Common myeloid progenitor, CD34-positive (primary cell): ENCODE measurements at regions not wholly inside any gene's neighbourhood (a gene's known extent, or its start where the extent isn't known, plus 50 kb on each side); places are given as distances from the start of the nearest gene placed in this dataset.

ENCODE experiments used
- CTCF ChIA-PET: fragments of 350-600 bp; sonication (Branson Sonifier 250); formaldehyde crosslinking; loops from one replicate; lab custom pipeline; 2021; ENCODE audit warnings: antibody characterized with exemption; lab: Charles Lee
- POLR2A ChIA-PET: fragments of 350-600 bp; sonication (Branson Sonifier 250); formaldehyde crosslinking; loops from one replicate; lab custom pipeline; 2021; ENCODE audit warnings: antibody characterized with exemption; lab: Charles Lee
- DNase-seq, 3 donors: peaks; one replicate each; pipeline versions ENCODE4 v3.0.0 to v3.0.0-alpha.2; 2013
- H3K27ac ChIP-seq, 2 experiments: 1 replicate in 1 of 2; 2 replicates in 1 of 2; pipeline ENCODE4 v1.7.0; 2013; ENCODE audit warnings: inconsistent platforms in 2 of 2, low read length in 2 of 2, mild to moderate bottlenecking in 2 of 2, low read depth in 1 of 2, moderate library complexity in 1 of 2; ENCODE audit not compliant: severe bottlenecking in 2 of 2, insufficient read depth in 1 of 2, poor library complexity in 1 of 2
- H3K27me3 ChIP-seq, 5 experiments: replicated peaks in 2 of 5; 1 replicate in 3 of 5; 2 replicates in 2 of 5; pipeline versions ENCODE4 v1.6.1 to v1.7.0; 2013; ENCODE audit warnings: low read length in 4 of 5, mild to moderate bottlenecking in 2 of 5, moderate library complexity in 2 of 5, inconsistent platforms in 1 of 5; ENCODE audit not compliant: insufficient read depth in 5 of 5, control insufficient read depth in 4 of 5
- H3K36me3 ChIP-seq, 4 experiments: 1 replicate in 2 of 4; 2 replicates in 2 of 4; pipeline versions ENCODE4 v1.6.1 to v1.7.0; 2013; ENCODE audit warnings: low read length in 3 of 4, control low read depth in 1 of 4, mild to moderate bottlenecking in 1 of 4; ENCODE audit not compliant: control insufficient read depth in 4 of 4, insufficient read depth in 4 of 4
- H3K4me1 ChIP-seq, 4 experiments: 1 replicate in 3 of 4; 2 replicates in 1 of 4; pipeline versions ENCODE4 v1.6.1 to v1.7.1; 2013; ENCODE audit warnings: low read length in 3 of 4, mild to moderate bottlenecking in 3 of 4, control low read depth in 1 of 4, inconsistent platforms in 1 of 4, moderate library complexity in 1 of 4; ENCODE audit not compliant: control insufficient read depth in 4 of 4, insufficient read depth in 4 of 4; ENCODE audit errors: control extremely low read depth in 1 of 4
- H3K4me3 ChIP-seq, 7 experiments: 1 replicate in 4 of 7; 2 replicates in 3 of 7; pipeline versions ENCODE4 v1.5.1 to v1.7.0; 2013; ENCODE audit warnings: mild to moderate bottlenecking in 7 of 7, low read length in 6 of 7, moderate library complexity in 6 of 7, inconsistent platforms in 2 of 7, low read depth in 2 of 7, control low read depth in 1 of 7; ENCODE audit not compliant: insufficient read depth in 4 of 7, control insufficient read depth in 1 of 7; ENCODE audit errors: extremely low read depth in 1 of 7
- H3K9me3 ChIP-seq, 5 experiments: 1 replicate in 4 of 5; 2 replicates in 1 of 5; pipeline versions ENCODE4 v1.6.1 to v1.7.1; 2013; ENCODE audit warnings: low read length in 4 of 5, mild to moderate bottlenecking in 2 of 5, inconsistent platforms in 1 of 5, low read depth in 1 of 5, moderate library complexity in 1 of 5; ENCODE audit not compliant: control insufficient read depth in 4 of 5, insufficient read depth in 2 of 5; ENCODE audit errors: control extremely low read depth in 1 of 5
- WGBS: methylation state at CpG from one replicate; pipeline ENCODE4 v1.1.5; 2013; ENCODE audit not compliant: insufficient coverage; 5-methylcytosine and 5-hydroxymethylcytosine counted together

DNA sequence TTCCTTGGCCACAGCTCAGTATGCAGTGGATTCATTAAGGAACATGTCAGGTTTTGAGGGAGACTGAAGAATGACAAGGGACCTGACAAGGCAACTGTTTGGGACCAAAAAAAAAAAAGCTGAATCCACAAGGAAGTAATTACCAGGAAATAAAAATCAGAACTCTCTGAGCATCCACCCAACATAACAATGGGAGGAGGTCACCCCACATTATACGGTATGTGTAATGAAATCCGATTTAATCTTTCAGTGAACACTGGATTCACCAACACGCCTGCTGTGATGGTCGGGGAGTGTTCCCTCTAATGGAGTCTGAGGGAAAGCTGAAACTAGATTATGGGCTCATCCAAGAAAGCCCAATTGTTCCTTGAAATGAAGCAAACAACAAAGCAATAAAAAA, 329.3 kb downstream of the ETAA1 start:
- WGBS = 100% methylated on average over 3 of the region's 4 CpGs
- CTCF ChIA-PET = interaction anchor here (0.6 kb wide), 1 partner anchor 23 kb away, joined by 3 read pairs; no protein-coding TSS in a partner anchor
- Histone ChIP-seq H3K27ac (no peak overlapping the region), H3K9me3 (peaks cover 0 to 7% (median 1%) of the 10 kb centered on the region in 5 experiments), H3K27me3 (peaks cover 0 to 5% (median 0%) of the 10 kb centered on the region in 5 experiments), H3K4me1 (no peaks in the 10 kb centered on the region), H3K36me3 (no peaks in the 10 kb centered on the region), H3K4me3 (no peak overlapping the region)
- POLR2A ChIA-PET = no interaction called here
- no peak for DNase-seq

DNA sequence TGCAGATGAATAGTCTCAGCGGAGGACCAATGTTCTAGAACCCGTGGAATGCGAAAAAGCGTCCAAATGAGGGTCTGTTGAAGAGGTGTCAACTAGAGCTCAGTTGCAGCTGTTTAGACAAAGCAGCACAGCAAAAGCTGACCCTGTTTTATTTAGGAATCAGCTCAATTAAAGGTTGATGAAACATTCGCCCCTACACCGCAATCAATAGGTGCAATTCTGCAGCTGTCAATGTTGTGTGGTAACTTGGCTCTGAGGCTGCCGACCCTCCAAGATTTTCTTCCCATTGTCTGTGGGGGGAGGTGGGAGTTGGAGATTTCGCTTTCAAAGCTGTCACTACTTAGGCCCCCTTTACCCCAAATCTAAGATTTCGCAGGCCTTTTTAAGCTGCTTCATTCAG, 330.0 kb downstream of the ETAA1 start:
- no peak for DNase-seq
- Histone ChIP-seq H3K4me1 (no peaks in the 10 kb centered on the region), H3K27ac (no peak overlapping the region), H3K4me3 (peak overlapping the region in 1 of 7 experiments; percentile 2), H3K9me3 (peaks cover 0 to under 1% (median 0%) of the 10 kb centered on the region in 5 experiments), H3K36me3 (no peaks in the 10 kb centered on the region), H3K27me3 (peaks cover 0 to 5% (median 0%) of the 10 kb centered on the region in 5 experiments)
- POLR2A ChIA-PET = no interaction called here
- CTCF ChIA-PET = interaction anchor here (0.6 kb wide), 1 partner anchor 23 kb away, joined by 3 read pairs; no protein-coding TSS in a partner anchor
- WGBS = 92% methylated on average over 4 of the region's 9 CpGs

- peaks cover 0 to 5% (median 0%) of the 10 kb centered on the region in 5 experiments for H3K27me3 ChIP-seq
- DNase-seq = no peak
- POLR2A ChIA-PET = no interaction called here
- 97% methylated on average over 4 of the region's 4 CpGs for WGBS
- CTCF ChIA-PET = no interaction called here
- no peaks in the 10 kb centered on the region for H3K9me3 ChIP-seq
- no peaks in the 10 kb centered on the region for H3K4me1 ChIP-seq
- H3K36me3 ChIP-seq = no peaks in the 10 kb centered on the region
- no peak overlapping the region for H3K4me3 ChIP-seq
- no peak overlapping the region for H3K27ac ChIP-seq
These were observed 330.5 kb downstream of the ETAA1 start for GRCh38 chr2:67727623-67728022.

DNA sequence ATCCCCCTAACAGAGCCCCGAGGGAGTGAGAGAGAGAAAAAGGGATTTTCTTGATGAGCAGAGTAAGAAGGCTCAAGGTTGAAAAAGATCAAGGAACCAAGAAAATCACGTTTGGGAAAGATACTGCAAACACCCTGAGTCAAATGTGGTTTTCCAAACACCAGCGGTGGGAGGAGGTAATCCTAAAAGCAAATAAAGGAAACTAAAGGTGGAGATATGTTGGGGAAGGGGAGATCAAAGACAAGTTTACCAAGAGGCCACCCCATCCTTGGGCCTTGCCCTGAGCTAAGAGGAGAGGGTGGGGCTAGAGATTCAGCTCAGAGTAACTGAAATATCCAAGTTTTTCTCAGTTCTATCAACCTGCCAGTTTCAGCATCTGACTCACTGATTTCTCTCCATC, 332.3 kb downstream of the ETAA1 start:
- ChIA-PET POLR2A (no interaction called here), CTCF (interaction anchor here (1.5 kb wide), 1 partner anchor 110 kb away, joined by 3 read pairs; no protein-coding TSS in a partner anchor)
- Histone ChIP-seq H3K36me3 (no peaks in the 10 kb centered on the region), H3K4me1 (no peaks in the 10 kb centered on the region), H3K9me3 (no peaks in the 10 kb centered on the region), H3K27me3 (peaks cover 0 to 5% (median 0%) of the 10 kb centered on the region in 5 experiments), H3K4me3 (no peak overlapping the region), H3K27ac (no peak overlapping the region)
- 90% methylated on average over 3 of the region's 3 CpGs for WGBS
- DNase-seq = no peak

DNA sequence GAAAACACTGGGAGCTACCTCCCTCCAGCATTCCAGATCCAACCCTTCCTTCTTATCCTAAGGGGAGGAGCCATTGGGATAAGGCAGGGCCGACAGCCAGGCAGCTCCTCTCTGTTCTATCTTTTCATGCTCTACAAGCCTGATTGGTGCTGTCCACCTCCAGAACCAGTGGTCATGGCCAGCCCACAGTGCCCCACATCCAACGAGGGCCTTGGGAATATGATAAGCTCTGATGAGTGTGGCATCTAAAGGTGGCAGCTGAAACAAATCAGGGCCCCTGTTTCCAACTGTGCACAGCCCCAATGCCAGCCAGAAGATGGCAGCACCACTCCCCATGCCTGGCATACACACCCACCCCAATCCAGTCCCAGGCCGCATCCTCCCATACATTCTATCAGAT, 329.3 kb downstream of the C1D start:
- Histone ChIP-seq H3K36me3 (no peaks in the 10 kb centered on the region), H3K4me3 (no peak overlapping the region), H3K27ac (no peak overlapping the region), H3K9me3 (peaks cover 0 to under 1% (median 0%) of the 10 kb centered on the region in 5 experiments), H3K27me3 (peaks cover 0 to 5% (median 0%) of the 10 kb centered on the region in 5 experiments), H3K4me1 (no peaks in the 10 kb centered on the region)
- DNase-seq = peak; percentile 30 to 54 (median 51)
- CTCF ChIA-PET = interaction anchor here (0.9 to 4.7 kb wide), 13 partner anchors 10 to 306 kb away, joined by 3 to 53 read pairs (median 5); no protein-coding TSS in a partner anchor
- POLR2A ChIA-PET = interaction anchor here (0.6 kb wide), 1 partner anchor 107 kb away, joined by 3 read pairs; no protein-coding TSS in a partner anchor
- 71% methylated on average over 1 of the region's 3 CpGs for WGBS

DNA sequence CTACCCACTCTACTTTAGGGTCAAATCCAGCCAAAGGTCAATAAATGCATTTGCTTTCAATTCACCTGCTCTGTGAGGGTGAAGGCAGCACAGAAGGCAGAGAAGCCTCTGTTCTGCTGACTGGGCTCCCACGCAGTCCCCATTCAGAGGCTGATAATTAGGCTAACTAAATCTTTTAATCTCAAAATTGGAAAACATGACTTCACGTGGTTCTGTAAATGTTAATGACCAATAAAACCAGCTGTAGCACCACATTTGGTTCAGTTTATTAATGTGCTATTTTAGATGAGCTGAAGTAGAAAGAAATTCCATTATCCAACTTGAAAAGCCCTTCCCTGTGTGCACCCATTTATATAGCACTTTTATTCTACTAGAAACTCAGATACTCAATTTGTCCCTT, 310.6 kb downstream of the C1D start:
- Histone ChIP-seq H3K4me3 (no peak overlapping the region), H3K4me1 (peaks cover 0 to 7% (median 2%) of the 10 kb centered on the region in 4 experiments), H3K27me3 (peaks cover 0 to 27% (median 3%) of the 10 kb centered on the region in 5 experiments), H3K9me3 (no peaks in the 10 kb centered on the region), H3K27ac (no peak overlapping the region), H3K36me3 (no peaks in the 10 kb centered on the region)
- DNase-seq = no peak
- POLR2A ChIA-PET = no interaction called here
- 100% methylated on average over 1 of the region's 2 CpGs for WGBS
- CTCF ChIA-PET = interaction anchor here (1.0 kb wide), 1 partner anchor 14 kb away, joined by 3 read pairs; no protein-coding TSS in a partner anchor

DNA sequence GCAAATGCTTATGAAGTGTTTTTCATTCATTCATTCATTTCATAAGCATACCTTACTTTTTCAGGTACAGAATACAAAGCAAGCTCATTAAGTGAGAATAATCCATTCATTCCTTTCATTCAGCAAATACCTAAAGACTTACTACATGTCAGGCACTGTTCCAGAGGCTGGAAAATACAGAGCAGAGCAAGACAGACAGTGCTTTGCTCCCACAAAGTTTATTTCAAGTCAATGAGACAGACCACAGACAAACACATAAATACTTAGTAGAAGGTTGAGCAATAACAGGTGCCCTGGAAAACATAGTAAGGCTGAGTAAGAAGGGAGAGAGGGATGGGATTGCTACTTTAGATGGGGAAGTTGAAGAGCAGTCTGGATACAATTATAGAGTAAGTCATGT, 309.8 kb downstream of the C1D start:
- Histone ChIP-seq H3K4me3 (no peak overlapping the region), H3K36me3 (no peaks in the 10 kb centered on the region), H3K9me3 (no peaks in the 10 kb centered on the region), H3K4me1 (peaks cover 0 to 9% (median 3%) of the 10 kb centered on the region in 4 experiments), H3K27me3 (peaks cover 0 to 27% (median 3%) of the 10 kb centered on the region in 5 experiments), H3K27ac (no peak overlapping the region)
- POLR2A ChIA-PET = no interaction called here
- CTCF ChIA-PET = no interaction called here
- DNase-seq = no peak
